Heart left ventricle (tissue), 16 donors: ENCODE measurements at regions not wholly inside any gene's neighbourhood (a gene's known extent, or its start where the extent isn't known, plus 50 kb on each side); places are given as distances from the start of the nearest gene placed in this dataset.

ENCODE experiments used
- ATAC-seq, 4 donors: fragments of 200-7000 bp; cut with Tn5 transposase; one replicate each; pipeline ENCODE4 v1.9.1; 2020 to 2022; ENCODE audit warnings: moderate library complexity in 4 of 4, mild to moderate bottlenecking in 3 of 4, moderate number of reproducible peaks in 1 of 4
- DNase-seq, 5 donors: peaks; one replicate each; pipeline ENCODE4 v3.0.0-alpha.2; 2020
- H3K27ac ChIP-seq, 12 donors: fragments of 200-600 bp; sonication (generic) in 4 of 12; one replicate each; pipeline versions ENCODE4 v1.5.0 to v1.8.0; 2016 to 2022; ENCODE audit warnings: mild to moderate bottlenecking in 2 of 12
- H3K27me3 ChIP-seq, 9 donors: fragments of 200-600 bp; sonication (generic) in 2 of 9; one replicate each; pipeline versions ENCODE4 v1.5.1 to v1.8.0; 2016 to 2022; ENCODE audit warnings: mild to moderate bottlenecking in 3 of 9
- H3K36me3 ChIP-seq, 9 donors: fragments of 200-600 bp; sonication (generic) in 2 of 9; one replicate each; pipeline versions ENCODE4 v1.5.0 to v1.8.0; 2018 to 2022; ENCODE audit warnings: mild to moderate bottlenecking in 2 of 9
- H3K4me1 ChIP-seq, 12 donors: fragments of 200-600 bp; sonication (generic) in 4 of 12; one replicate each; pipeline versions ENCODE4 v1.5.0 to v1.8.0; 2016 to 2022; ENCODE audit warnings: mild to moderate bottlenecking in 3 of 12
- H3K4me3 ChIP-seq, 12 donors: fragments of 200-600 bp; sonication (generic) in 4 of 12; one replicate each; pipeline versions ENCODE4 v1.5.0 to v1.8.0; 2017 to 2022; ENCODE audit warnings: mild to moderate bottlenecking in 9 of 12, moderate library complexity in 4 of 12
- H3K9me3 ChIP-seq, 12 donors: fragments of 200-600 bp; sonication (generic) in 4 of 12; one replicate each; pipeline versions ENCODE4 v1.5.0 to v1.8.0; 2016 to 2022; ENCODE audit warnings: mild to moderate bottlenecking in 1 of 12
- CTCF ChIP-seq, 12 donors: fragments of 200-600 bp; sonication (generic) in 4 of 12; IDR thresholded peaks; one replicate each; pipeline versions ENCODE4 v1.5.0 to v1.8.0; 2018 to 2022; ENCODE audit warnings: antibody characterized with exemption in 12 of 12, mild to moderate bottlenecking in 5 of 12
- POLR2A ChIP-seq, 2 donors: fragments of 450-650 bp; IDR thresholded peaks; one replicate each; pipeline ENCODE4 v1.6.1; 2017; ENCODE audit warnings: antibody characterized with exemption in 2 of 2, mild to moderate bottlenecking in 2 of 2, moderate library complexity in 2 of 2
- WGBS, 4 donors: extraction: QIAGEN DNeasy Blood & Tissue Kit in 2 of 4; methylation state at CpG; one replicate each; pipeline versions ENCODE4 v1.1.5 to v1.1.7; 2013 to 2018; 5-methylcytosine and 5-hydroxymethylcytosine counted together
- intact Hi-C, 10 donors: fragments of 100-400 bp; cut with DNase I; formaldehyde crosslinking; loops; one replicate each; pipeline versions ENCODE4 v1.11.1 to v1.14.2; 2022
- donor health status: ischemic (EF 13 %, LVEDD 7.1; RV severe dilation, severe dysfunction).
- donor health status: healthy with polysubstance abuse.
- donor health status: DM: no; HTN: yes; CAD: no.
- donor health status: DM: no; HTN: no; CAD: no.
- donor health status: ischemic (EF 25% LVEDD 6.9; RV normal size, moderate dysfunction).
- donor health status: ischemic (EF 25% LVEDD 5.7; RV mildly dilated, moderate dysfunction).
- donor health status: healthy.
- donor health status: DM: yes; HTN: yes; CAD: no.
- donor health status: ischemic (EF 35%, LVEDD 5.7; RV mildly dilated, moderate dysfunction).
- donor health status: nonischemic (EF 11% LVEDD 7.7; RV severe dilation, severe dysfunction).
- donor health status: DM: yes; HTN: yes; CAD: no.
- donor health status: PGD.
- donor health status: ischemic (EF 29% LVEDD 5.4; RV normal size, mild dysfunction).
- donor health status: nonischemic (EF 23%, LVEDD 6.1; RV moderate dilation, normal function).

GRCh38 chr7:19248115-19248514 is 102.9 kb upstream of the FERD3L start:
- 91 to 98% (median 95%) methylated on average over 2 of the region's 2 CpGs for WGBS, 4 donors
- Histone ChIP-seq H3K4me3 (no peak overlapping the region), H3K27me3 (no peaks in the 10 kb centered on the region), H3K4me1 (no peaks in the 10 kb centered on the region), H3K27ac (no peak overlapping the region), H3K36me3 (no peaks in the 10 kb centered on the region), H3K9me3 (peaks cover 0 to 13% (median 0%) of the 10 kb centered on the region in 12 donors)
- intact Hi-C loops: no loop called here
- no peak for TF ChIP-seq CTCF (IDR thresholded peaks at IDR 0.05)
- TF ChIP-seq POLR2A (IDR thresholded peaks at IDR 0.05): no peak
- no peak for DNase-seq
- ATAC-seq: no peak

DNA sequence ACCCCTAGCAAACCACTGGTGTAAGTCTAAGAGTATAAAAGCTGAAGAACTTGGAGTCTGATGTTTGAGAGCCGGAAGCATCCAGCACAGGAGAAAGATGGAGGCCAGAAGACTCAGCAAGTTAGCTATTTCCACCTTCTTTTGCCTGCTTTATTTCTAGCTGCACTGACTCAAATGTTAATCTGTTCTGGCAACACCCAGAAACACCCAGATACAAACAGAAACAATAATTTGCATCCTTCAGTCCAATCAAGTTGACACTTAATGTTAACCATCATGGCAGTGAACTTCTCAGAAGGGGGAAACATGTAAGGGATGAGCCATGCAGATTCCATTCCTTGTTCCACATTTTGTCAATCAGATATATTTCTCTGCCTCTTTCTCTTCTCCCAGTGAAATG is 101.8 kb upstream of the FERD3L start:
- Histone ChIP-seq H3K27me3 (no peaks in the 10 kb centered on the region), H3K36me3 (no peaks in the 10 kb centered on the region), H3K27ac (no peak overlapping the region), H3K9me3 (peaks cover 0 to 16% (median 0%) of the 10 kb centered on the region in 12 donors), H3K4me1 (no peaks in the 10 kb centered on the region), H3K4me3 (no peak overlapping the region)
- TF ChIP-seq CTCF (IDR thresholded peaks at IDR 0.05) (no peak), POLR2A (IDR thresholded peaks at IDR 0.05) (no peak)
- WGBS, 4 donors: 93 to 100% (median 96%) methylated on average over 1 of the region's 1 CpG
- DNase-seq: no peak
- ATAC-seq: no peak
- intact Hi-C loops: no loop called here

DNA sequence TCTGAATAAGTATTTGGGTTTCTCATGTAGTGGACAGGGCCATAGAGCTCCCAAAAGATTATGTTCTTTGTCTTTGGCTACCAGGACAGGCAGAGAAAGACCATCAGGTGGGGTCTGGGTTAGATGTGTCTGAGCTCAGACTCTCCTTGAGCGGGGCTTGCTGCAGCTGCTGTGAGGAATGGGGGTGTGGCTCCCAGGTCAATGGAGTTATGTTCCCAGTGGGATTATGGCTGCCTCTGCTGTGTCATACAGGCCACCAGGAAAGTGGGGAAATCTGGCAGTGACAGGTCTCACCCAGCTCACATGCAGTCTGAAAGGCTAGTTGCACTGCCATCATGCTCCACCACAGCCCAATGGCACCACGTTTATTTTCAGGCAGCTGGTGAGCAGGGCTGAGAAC is 97.0 kb upstream of the FERD3L start:
- DNase-seq (no peak), ATAC-seq (no peak)
- Histone ChIP-seq H3K27me3 (no peaks in the 10 kb centered on the region), H3K27ac (no peak overlapping the region), H3K4me1 (no peaks in the 10 kb centered on the region), H3K4me3 (no peak overlapping the region), H3K9me3 (peaks cover 0 to 27% (median 0%) of the 10 kb centered on the region in 12 donors), H3K36me3 (no peaks in the 10 kb centered on the region)
- intact Hi-C loops: no loop called here
- TF ChIP-seq POLR2A (IDR thresholded peaks at IDR 0.05) (no peak), CTCF (IDR thresholded peaks at IDR 0.05) (no peak)
- WGBS, 4 donors: 53 to 73% (median 69%) methylated on average over 2 of the region's 2 CpGs

DNA sequence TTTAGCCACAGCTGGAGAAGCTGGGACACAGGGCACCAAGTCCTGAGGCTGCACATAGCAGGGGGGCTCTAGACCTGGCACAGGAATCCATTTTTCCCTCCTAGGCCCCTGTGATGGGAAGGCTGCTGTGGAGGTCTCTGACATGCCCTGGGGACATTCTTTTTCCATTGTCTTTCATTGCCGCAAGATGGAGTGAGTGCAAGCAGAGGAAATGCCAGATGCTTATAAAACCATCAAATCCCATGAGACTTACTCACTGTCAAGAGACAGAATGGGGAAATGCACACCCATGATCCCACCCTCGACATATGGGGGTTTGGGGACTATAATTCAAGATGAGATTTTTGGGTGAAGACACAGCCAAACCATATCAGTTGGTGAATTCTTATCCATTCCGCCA is 94.7 kb upstream of the FERD3L start:
- TF ChIP-seq POLR2A (IDR thresholded peaks at IDR 0.05) (no peak), CTCF (IDR thresholded peaks at IDR 0.05) (no peak)
- H3K27ac ChIP-seq: no peak overlapping the region
- DNase-seq (no peak), ATAC-seq (no peak)
- peaks cover 0 to 31% (median 0%) of the 10 kb centered on the region in 12 donors for H3K9me3 ChIP-seq
- H3K27me3 ChIP-seq: no peaks in the 10 kb centered on the region
- no peaks in the 10 kb centered on the region for H3K36me3 ChIP-seq
- H3K4me3 ChIP-seq: no peak overlapping the region
- WGBS, 4 donors: 79 to 87% (median 79%) methylated on average over 3 of the region's 3 CpGs
- no peaks in the 10 kb centered on the region for H3K4me1 ChIP-seq
- intact Hi-C loops: no loop called here
